ENCODE measurements at regions not wholly inside any gene's neighbourhood (a gene's known extent, or its start where the extent isn't known, plus 50 kb on each side); places are given as distances from the start of the nearest gene placed in this dataset.

DNA sequence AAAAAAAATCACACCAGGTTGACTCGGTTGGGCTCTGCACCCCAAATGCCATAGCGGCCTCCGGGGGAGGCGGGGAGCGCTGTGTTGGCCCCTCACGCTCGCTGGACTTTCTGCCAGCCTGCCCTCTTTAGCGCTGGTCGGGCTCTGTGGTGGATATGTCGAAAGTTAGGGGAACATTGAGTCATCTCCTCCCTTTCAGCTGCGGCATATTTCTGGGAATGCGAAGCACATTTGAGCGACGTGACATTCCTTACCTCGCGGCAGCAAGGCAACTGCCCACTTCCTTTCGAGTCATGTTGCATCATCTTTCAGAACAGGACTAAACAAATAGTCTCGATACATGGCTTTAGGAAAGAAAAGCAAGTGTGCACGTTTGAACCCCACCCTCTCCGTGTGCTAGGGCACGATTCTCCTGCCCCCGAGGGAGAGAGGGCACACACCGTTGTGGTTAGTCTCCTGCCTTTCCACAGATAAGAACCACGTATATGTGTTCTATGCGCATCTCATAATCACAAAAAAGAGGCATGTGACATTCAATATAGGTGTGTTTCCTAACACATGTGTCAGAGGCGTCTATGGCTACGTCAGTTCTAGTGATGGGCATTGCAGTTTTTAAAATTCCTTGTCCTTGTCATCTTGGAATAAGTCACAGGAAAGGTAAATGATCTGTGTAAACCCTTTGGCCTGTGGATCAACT lies 105.9 kb upstream of the SLC45A1 start:
- TF ChIP-seq CEBPB (IDR thresholded peaks at IDR 0.05; ENCODE audit: low read depth, low read length) (peak; percentile 100), NFE2L2 (IDR thresholded peaks at IDR 0.05; ENCODE audit: low read depth, low read length) (peak; percentile 42; the same call in 1 of the 2 replicates), SMC3 (IDR thresholded peaks at IDR 0.05; ENCODE audit: low read depth, low read length) (no peak), POLR2A (IDR thresholded peaks at IDR 0.05; ENCODE audit: low read depth, low read length) (peak; percentile 45; the same call in 1 of the 2 replicates), BHLHE40 (IDR thresholded peaks at IDR 0.05; ENCODE audit: low read depth, low read length) (peak; percentile 98), RFX5 (IDR thresholded peaks at IDR 0.05; ENCODE audit: low read depth, low read length) (no peak), MXI1 (IDR thresholded peaks at IDR 0.05; ENCODE audit: borderline replicate concordance, low read depth, low read length) (no peak)
- TF ChIP-seq, protein P1, sequence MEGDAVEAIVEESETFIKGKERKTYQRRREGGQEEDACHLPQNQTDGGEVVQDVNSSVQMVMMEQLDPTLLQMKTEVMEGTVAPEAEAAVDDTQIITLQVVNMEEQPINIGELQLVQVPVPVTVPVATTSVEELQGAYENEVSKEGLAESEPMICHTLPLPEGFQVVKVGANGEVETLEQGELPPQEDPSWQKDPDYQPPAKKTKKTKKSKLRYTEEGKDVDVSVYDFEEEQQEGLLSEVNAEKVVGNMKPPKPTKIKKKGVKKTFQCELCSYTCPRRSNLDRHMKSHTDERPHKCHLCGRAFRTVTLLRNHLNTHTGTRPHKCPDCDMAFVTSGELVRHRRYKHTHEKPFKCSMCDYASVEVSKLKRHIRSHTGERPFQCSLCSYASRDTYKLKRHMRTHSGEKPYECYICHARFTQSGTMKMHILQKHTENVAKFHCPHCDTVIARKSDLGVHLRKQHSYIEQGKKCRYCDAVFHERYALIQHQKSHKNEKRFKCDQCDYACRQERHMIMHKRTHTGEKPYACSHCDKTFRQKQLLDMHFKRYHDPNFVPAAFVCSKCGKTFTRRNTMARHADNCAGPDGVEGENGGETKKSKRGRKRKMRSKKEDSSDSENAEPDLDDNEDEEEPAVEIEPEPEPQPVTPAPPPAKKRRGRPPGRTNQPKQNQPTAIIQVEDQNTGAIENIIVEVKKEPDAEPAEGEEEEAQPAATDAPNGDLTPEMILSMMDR (conservative IDR thresholded peaks at IDR 0.05; ENCODE audit: low read depth, low read length) = no peak
- TF ChIP-seq, protein P2, sequence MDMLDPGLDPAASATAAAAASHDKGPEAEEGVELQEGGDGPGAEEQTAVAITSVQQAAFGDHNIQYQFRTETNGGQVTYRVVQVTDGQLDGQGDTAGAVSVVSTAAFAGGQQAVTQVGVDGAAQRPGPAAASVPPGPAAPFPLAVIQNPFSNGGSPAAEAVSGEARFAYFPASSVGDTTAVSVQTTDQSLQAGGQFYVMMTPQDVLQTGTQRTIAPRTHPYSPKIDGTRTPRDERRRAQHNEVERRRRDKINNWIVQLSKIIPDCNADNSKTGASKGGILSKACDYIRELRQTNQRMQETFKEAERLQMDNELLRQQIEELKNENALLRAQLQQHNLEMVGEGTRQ (IDR thresholded peaks at IDR 0.05; ENCODE audit: low read depth, low read length) = no peak
